ENCODE measurements at regions not wholly inside any gene's neighbourhood (a gene's known extent, or its start where the extent isn't known, plus 50 kb on each side); places are given as distances from the start of the nearest gene placed in this dataset.
"Not testable (repeated sequence)": the region's sequence is repeated elsewhere in the genome, so short reads cannot be mapped to it uniquely, and the experiment has no call there.

DNA sequence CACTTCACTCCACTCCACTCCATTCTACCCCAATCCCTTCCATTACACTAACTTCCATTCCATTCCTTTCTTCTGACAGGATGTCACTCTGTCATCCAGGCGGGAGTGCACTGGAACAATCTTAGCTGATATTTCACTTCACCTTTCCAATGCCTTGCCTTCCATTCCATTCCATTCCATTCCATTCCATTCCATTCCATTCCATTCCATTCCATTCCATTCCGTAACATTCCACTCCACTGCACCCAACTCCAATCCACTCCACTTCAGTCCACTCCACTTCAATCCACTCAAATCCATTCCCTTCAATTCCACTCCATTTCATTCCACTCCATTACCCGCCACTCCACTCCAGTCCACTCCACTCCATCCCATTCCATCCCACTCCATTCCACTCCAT is 1099.4 kb downstream of the TSPY10 start:
- DNase-seq (ENCODE audit: low read depth) = peak; percentile 39

DNA sequence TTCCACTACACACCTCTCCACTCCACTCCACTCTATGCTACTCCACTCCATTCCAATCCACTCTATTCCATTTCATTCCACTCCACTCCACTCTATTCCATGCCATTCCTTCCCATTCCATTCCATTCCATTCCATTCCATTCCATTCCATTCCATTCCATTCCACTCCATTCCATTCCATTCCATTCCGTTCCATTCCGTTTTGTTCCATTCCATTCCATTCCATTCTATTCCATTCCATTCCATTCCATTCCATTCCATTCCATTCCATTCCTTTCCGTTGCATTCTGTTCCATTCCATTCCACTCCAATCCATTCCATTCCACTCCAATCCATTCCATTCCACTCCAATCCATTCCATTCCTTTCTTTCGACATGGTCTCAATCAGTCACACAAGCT is 1121.1 kb downstream of the TSPY10 start:
- DNase-seq (ENCODE audit: low read depth) = not testable (repeated sequence)

DNA sequence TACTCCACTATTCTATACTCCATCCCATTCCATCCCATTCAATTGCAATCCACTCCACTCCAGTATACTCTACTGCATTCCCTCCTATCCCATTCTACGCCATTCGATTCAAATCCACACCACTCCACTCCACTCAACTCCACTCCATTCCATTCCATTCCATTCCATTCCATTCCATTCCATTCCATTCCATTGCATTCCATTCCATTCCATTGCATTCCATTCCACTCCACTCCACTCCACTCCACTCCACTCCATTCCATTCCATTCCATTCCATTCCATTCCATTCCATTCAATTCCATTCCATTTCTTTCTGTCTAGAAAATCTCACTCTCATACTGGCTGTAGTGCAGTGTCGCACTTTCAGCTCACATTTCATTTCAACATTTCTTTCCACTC is 1129.4 kb downstream of the TSPY10 start:
- DNase-seq (ENCODE audit: low read depth) = not testable (repeated sequence)

- no peak for DNase-seq (ENCODE audit: low read depth)
These were observed 1139.1 kb downstream of the TSPY10 start for GRCh38 chrY:10666785-10667184.

GRCh38 chrY:10686414-10686813 is 1158.7 kb downstream of the TSPY10 start:
- DNase-seq (ENCODE audit: low read depth) = no peak
